HepG2 (cell line): ENCODE measurements at regions not wholly inside any gene's neighbourhood (a gene's known extent, or its start where the extent isn't known, plus 50 kb on each side); places are given as distances from the start of the nearest gene placed in this dataset.

Experiments used
- CEBPB ChIP-seq: IDR thresholded peaks from 2 replicates; pipeline ENCODE4 v1.6.1; 2011; ENCODE audit warnings: low read depth, low read length, improper control_type of control experiment, borderline replicate concordance
- ELF1 ChIP-seq: sonication (generic); formaldehyde crosslinking; IDR thresholded peaks from 2 replicates; pipeline ENCODE4 v1.4.0; 2020; ENCODE audit warnings: missing genetic modification reagents
- GTF2F1 ChIP-seq: fragments of 150-350 bp; IDR thresholded peaks from 2 replicates; pipeline ENCODE4 v1.6.1; 2014; ENCODE audit warnings: low read length
- IRF2 ChIP-seq: IDR thresholded peaks from 2 replicates; pipeline ENCODE4 v1.6.1; 2018; ENCODE audit warnings: missing genetic modification reagents, missing compliant biosample characterization
- PRPF4 ChIP-seq: fragments of 200-400 bp; formaldehyde crosslinking; IDR thresholded peaks from 2 replicates; pipeline ENCODE4 v1.6.1; 2016; ENCODE audit warnings: low read length, low read depth; ENCODE audit not compliant: poor library complexity, severe bottlenecking
- ZNF33A ChIP-seq: sonication (generic); formaldehyde crosslinking; IDR thresholded peaks from 2 replicates; pipeline ENCODE4 v1.5.1; 2020; ENCODE audit warnings: missing genetic modification reagents, mild to moderate bottlenecking, moderate library complexity, borderline replicate concordance
- ZNF343 ChIP-seq: sonication (generic); formaldehyde crosslinking; IDR thresholded peaks from 2 replicates; pipeline ENCODE4 v1.4.0; 2020; ENCODE audit warnings: mild to moderate bottlenecking, missing genetic modification reagents
- ZNF44 ChIP-seq: sonication (generic); formaldehyde crosslinking; IDR thresholded peaks from 2 replicates; pipeline ENCODE4 v1.5.1; 2020; ENCODE audit warnings: mild to moderate bottlenecking, missing genetic modification reagents
- ZNF446 ChIP-seq: sonication (generic); formaldehyde crosslinking; IDR thresholded peaks from 2 replicates; pipeline ENCODE4 v1.5.0; 2020; ENCODE audit warnings: mild to moderate bottlenecking, missing genetic modification reagents
- ZNF451 ChIP-seq: sonication (generic); formaldehyde crosslinking; IDR thresholded peaks from 2 replicates; pipeline ENCODE4 v1.5.0; 2020; ENCODE audit warnings: mild to moderate bottlenecking, missing genetic modification reagents
- ZNF543 ChIP-seq: sonication (generic); formaldehyde crosslinking; IDR thresholded peaks from 2 replicates; pipeline ENCODE4 v1.4.0; 2020; ENCODE audit warnings: mild to moderate bottlenecking, missing genetic modification reagents
- TF ChIP-seq, protein P1 (sequence below): sonication (generic); formaldehyde crosslinking; IDR thresholded peaks from 2 replicates; pipeline ENCODE4 v1.8.1; 2022; ENCODE audit warnings: low read depth, mild to moderate bottlenecking, missing genetic modification reagents
- TF ChIP-seq, protein P2 (sequence below): sonication (generic); formaldehyde crosslinking; IDR thresholded peaks from 2 replicates; pipeline ENCODE4 v1.4.0; 2020; ENCODE audit warnings: missing genetic modification reagents, low read depth, mild to moderate bottlenecking, borderline replicate concordance
- TF ChIP-seq, protein P3 (sequence below): sonication (generic); formaldehyde crosslinking; IDR thresholded peaks from 2 replicates; pipeline ENCODE4 v1.5.0; 2020; ENCODE audit warnings: mild to moderate bottlenecking, missing genetic modification reagents, moderate library complexity
- TF ChIP-seq, protein P4 (sequence below): sonication (generic); formaldehyde crosslinking; IDR thresholded peaks from 2 replicates; pipeline ENCODE4 v1.4.0; 2020; ENCODE audit warnings: missing genetic modification reagents, borderline replicate concordance
- TF ChIP-seq, protein P5 (sequence below): sonication (generic); formaldehyde crosslinking; IDR thresholded peaks from 2 replicates; pipeline ENCODE4 v1.5.1; 2020; ENCODE audit warnings: mild to moderate bottlenecking, missing genetic modification reagents, moderate library complexity

DNA sequence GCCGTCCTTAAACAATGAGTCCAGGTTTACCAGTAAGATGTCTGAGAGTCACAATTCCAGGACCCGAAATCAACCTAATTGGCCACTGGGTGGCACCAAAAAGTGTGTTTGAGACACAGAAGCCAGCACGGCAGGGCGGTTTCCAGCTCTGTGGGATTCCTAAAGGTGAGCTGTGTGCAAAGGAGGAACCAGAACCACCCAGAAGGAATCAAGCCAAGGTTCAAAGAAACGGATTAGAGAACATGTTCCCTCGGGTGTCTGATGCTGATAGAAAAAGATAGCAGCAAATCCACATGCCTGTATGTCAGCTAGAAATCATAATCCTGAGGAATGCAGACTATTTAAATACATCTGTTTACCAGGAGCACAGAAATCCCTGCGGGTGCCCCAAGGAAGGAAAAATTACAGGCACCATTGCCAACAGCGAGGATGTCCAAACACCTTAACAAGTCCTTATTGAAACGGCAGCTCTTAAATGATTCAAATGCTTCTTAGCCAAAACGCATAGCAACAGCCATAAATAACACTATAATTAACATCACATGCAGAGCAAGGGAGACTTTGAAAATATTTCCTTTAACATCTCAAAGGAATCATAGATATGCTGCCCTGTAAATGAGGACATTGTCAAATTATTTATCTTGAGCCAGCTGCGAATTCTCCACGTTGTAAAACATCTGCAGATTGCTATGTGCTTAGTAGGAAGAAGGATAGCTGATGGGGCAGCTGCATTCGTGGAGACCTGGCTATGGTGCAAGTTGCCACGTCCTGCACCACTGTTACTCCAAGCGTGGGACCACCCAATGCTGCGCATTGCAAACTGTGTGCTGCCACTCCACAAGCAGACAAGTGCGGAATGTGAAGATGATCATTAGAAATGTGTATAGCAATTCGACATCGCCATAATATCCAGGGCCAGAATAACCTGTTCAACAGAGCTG is 318.7 kb upstream of the NCKAP5 start (continued):
- TF ChIP-seq, protein P1, sequence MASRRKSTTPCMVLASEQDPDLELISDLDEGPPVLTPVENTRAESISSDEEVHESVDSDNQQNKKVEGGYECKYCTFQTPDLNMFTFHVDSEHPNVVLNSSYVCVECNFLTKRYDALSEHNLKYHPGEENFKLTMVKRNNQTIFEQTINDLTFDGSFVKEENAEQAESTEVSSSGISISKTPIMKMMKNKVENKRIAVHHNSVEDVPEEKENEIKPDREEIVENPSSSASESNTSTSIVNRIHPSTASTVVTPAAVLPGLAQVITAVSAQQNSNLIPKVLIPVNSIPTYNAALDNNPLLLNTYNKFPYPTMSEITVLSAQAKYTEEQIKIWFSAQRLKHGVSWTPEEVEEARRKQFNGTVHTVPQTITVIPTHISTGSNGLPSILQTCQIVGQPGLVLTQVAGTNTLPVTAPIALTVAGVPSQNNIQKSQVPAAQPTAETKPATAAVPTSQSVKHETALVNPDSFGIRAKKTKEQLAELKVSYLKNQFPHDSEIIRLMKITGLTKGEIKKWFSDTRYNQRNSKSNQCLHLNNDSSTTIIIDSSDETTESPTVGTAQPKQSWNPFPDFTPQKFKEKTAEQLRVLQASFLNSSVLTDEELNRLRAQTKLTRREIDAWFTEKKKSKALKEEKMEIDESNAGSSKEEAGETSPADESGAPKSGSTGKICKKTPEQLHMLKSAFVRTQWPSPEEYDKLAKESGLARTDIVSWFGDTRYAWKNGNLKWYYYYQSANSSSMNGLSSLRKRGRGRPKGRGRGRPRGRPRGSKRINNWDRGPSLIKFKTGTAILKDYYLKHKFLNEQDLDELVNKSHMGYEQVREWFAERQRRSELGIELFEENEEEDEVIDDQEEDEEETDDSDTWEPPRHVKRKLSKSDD (CRISPR knock-in tag), result no peak
- TF ChIP-seq ZNF343 (CRISPR knock-in tag) (no peak), ZNF543 (no peak), ELF1 (CRISPR knock-in tag) (no peak), GTF2F1 (no peak), ZNF44 (CRISPR knock-in tag) (no peak), ZNF451 (no peak), IRF2 (CRISPR knock-in tag) (0 out of 2 replicates have a peak, but pooled peaks have one; percentile 33), ZNF33A (CRISPR knock-in tag) (no peak), ZNF446 (CRISPR knock-in tag) (no peak), PRPF4 (no peak), CEBPB (no peak)
- TF ChIP-seq, protein P2, sequence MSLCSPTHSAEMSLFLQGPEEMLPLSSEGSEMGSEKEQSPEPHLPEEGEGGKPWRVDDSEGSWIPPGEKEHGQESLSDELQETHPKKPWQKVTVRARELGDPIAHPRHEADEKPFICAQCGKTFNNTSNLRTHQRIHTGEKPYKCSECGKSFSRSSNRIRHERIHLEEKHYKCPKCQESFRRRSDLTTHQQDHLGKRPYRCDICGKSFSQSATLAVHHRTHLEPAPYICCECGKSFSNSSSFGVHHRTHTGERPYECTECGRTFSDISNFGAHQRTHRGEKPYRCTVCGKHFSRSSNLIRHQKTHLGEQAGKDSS (CRISPR knock-in tag), result no peak
- TF ChIP-seq, protein P3, sequence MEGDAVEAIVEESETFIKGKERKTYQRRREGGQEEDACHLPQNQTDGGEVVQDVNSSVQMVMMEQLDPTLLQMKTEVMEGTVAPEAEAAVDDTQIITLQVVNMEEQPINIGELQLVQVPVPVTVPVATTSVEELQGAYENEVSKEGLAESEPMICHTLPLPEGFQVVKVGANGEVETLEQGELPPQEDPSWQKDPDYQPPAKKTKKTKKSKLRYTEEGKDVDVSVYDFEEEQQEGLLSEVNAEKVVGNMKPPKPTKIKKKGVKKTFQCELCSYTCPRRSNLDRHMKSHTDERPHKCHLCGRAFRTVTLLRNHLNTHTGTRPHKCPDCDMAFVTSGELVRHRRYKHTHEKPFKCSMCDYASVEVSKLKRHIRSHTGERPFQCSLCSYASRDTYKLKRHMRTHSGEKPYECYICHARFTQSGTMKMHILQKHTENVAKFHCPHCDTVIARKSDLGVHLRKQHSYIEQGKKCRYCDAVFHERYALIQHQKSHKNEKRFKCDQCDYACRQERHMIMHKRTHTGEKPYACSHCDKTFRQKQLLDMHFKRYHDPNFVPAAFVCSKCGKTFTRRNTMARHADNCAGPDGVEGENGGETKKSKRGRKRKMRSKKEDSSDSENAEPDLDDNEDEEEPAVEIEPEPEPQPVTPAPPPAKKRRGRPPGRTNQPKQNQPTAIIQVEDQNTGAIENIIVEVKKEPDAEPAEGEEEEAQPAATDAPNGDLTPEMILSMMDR (CRISPR knock-in tag), result peak; percentile 85
- TF ChIP-seq, protein P4, sequence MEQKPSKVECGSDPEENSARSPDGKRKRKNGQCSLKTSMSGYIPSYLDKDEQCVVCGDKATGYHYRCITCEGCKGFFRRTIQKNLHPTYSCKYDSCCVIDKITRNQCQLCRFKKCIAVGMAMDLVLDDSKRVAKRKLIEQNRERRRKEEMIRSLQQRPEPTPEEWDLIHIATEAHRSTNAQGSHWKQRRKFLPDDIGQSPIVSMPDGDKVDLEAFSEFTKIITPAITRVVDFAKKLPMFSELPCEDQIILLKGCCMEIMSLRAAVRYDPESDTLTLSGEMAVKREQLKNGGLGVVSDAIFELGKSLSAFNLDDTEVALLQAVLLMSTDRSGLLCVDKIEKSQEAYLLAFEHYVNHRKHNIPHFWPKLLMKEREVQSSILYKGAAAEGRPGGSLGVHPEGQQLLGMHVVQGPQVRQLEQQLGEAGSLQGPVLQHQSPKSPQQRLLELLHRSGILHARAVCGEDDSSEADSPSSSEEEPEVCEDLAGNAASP (CRISPR knock-in tag), result 0 out of 2 replicates have a peak, but pooled peaks have one; percentile 15
- TF ChIP-seq, protein P5, sequence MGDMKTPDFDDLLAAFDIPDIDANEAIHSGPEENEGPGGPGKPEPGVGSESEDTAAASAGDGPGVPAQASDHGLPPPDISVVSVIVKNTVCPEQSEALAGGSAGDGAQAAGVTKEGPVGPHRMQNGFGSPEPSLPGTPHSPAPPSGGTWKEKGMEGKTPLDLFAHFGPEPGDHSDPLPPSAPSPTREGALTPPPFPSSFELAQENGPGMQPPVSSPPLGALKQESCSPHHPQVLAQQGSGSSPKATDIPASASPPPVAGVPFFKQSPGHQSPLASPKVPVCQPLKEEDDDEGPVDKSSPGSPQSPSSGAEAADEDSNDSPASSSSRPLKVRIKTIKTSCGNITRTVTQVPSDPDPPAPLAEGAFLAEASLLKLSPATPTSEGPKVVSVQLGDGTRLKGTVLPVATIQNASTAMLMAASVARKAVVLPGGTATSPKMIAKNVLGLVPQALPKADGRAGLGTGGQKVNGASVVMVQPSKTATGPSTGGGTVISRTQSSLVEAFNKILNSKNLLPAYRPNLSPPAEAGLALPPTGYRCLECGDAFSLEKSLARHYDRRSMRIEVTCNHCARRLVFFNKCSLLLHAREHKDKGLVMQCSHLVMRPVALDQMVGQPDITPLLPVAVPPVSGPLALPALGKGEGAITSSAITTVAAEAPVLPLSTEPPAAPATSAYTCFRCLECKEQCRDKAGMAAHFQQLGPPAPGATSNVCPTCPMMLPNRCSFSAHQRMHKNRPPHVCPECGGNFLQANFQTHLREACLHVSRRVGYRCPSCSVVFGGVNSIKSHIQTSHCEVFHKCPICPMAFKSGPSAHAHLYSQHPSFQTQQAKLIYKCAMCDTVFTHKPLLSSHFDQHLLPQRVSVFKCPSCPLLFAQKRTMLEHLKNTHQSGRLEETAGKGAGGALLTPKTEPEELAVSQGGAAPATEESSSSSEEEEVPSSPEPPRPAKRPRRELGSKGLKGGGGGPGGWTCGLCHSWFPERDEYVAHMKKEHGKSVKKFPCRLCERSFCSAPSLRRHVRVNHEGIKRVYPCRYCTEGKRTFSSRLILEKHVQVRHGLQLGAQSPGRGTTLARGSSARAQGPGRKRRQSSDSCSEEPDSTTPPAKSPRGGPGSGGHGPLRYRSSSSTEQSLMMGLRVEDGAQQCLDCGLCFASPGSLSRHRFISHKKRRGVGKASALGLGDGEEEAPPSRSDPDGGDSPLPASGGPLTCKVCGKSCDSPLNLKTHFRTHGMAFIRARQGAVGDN (CRISPR knock-in tag), result no peak
